ENCODE measurements at regions not wholly inside any gene's neighbourhood (a gene's known extent, or its start where the extent isn't known, plus 50 kb on each side); places are given as distances from the start of the nearest gene placed in this dataset.
"Not testable (repeated sequence)": the region's sequence is repeated elsewhere in the genome, so short reads cannot be mapped to it uniquely, and the experiment has no call there.

DNA sequence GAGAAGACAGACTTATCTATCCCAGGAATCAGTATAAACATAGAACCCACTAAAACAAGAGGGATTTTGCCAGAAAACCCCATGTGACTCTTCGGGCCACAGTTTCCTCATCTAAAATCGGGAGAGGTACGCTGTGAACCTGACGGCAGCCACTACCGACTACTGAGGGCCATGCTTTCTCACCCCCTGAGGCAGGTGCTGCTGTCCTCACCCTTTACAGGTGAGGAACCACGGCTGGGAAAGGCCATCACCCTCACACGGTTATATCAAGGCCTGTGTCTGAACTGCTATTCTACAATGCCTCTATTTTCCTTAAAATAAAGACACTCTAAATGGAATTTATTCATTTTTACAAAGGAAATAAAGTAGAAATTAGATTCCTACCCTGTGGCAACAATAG lies 73.4 kb upstream of the TNK2 start:
- H3K36me3 ChIP-seq (replicated peaks in 1 of 2) = peaks cover 0 to 39% of the 10 kb centered on the region in 2 donors
- H3K27ac ChIP-seq; intact Hi-C loops (cut with DNase I); H3K4me1 ChIP-seq (replicated peaks in 1 of 2); H3K4me3 ChIP-seq; H3K9me3 ChIP-seq (replicated peaks in 1 of 3); H3K27me3 ChIP-seq: not testable (repeated sequence)
- peak in 1 of 7 donors; percentile 20 for DNase-seq
- WGBS, 4 donors = 77 to 90% (median 78%) methylated on average over 6 to 7 of the region's 7 CpGs; no CpG with 5 or more reads in 1 of the 4 donors

- intact Hi-C loops (cut with DNase I); H3K4me3 ChIP-seq; H3K27ac ChIP-seq; H3K9me3 ChIP-seq (replicated peaks in 1 of 3); H3K4me1 ChIP-seq (replicated peaks in 1 of 2); H3K27me3 ChIP-seq: not testable (repeated sequence)
- H3K36me3 ChIP-seq (replicated peaks in 1 of 2) = peaks cover 0 to 51% of the 10 kb centered on the region in 2 donors
- WGBS, 4 donors = 89 to 99% (median 99%) methylated on average over 6 to 10 of the region's 10 CpGs; no CpG with 5 or more reads in 1 of the 4 donors
- peak in 1 of 7 donors; percentile 33 for DNase-seq
These were observed 71.5 kb upstream of the TNK2 start for GRCh38 chr3:195979877-195980276.

- H3K27me3 ChIP-seq; H3K4me3 ChIP-seq; intact Hi-C loops (cut with DNase I); H3K27ac ChIP-seq; H3K9me3 ChIP-seq (replicated peaks in 1 of 3); H3K4me1 ChIP-seq (replicated peaks in 1 of 2): not testable (repeated sequence)
- peaks cover 0 to 55% of the 10 kb centered on the region in 2 donors for H3K36me3 ChIP-seq (replicated peaks in 1 of 2)
- 80 to 94% (median 93%) methylated on average over 1 to 9 of the region's 11 CpGs; no CpG with 5 or more reads in 1 of the 4 donors for WGBS, 4 donors
- DNase-seq = peak in 1 of 7 donors; percentile 20
These were observed 70.2 kb upstream of the TNK2 start for GRCh38 chr3:195978585-195978984.

DNA sequence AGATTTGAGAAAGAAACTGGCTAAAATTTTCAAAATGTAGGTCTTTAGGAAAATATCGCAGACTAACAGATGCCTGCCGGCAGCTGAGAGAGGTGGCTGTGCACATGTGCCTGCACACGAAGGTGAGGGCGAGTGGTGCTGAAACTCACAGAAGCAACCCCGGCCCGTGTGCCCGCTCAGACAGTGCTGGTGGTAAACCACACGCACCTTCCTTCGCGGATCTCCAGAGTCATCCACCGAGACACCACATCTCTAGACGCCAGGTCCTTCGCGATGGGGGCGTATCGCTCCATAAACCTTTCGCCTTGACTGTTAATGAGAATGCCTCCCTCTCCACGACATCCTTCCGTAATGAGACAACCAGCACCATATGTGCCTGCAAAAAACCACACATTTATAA lies 68.5 kb upstream of the TNK2 start:
- H3K4me1 ChIP-seq (replicated peaks in 1 of 2); H3K9me3 ChIP-seq (replicated peaks in 1 of 3); DNase-seq; intact Hi-C loops (cut with DNase I); H3K4me3 ChIP-seq; H3K27ac ChIP-seq; H3K27me3 ChIP-seq: not testable (repeated sequence)
- peaks cover 0 to 56% of the 10 kb centered on the region in 2 donors for H3K36me3 ChIP-seq (replicated peaks in 1 of 2)
- 91 to 98% (median 95%) methylated on average over 5 to 10 of the region's 19 CpGs; no CpG with 5 or more reads in 1 of the 4 donors for WGBS, 4 donors

DNA sequence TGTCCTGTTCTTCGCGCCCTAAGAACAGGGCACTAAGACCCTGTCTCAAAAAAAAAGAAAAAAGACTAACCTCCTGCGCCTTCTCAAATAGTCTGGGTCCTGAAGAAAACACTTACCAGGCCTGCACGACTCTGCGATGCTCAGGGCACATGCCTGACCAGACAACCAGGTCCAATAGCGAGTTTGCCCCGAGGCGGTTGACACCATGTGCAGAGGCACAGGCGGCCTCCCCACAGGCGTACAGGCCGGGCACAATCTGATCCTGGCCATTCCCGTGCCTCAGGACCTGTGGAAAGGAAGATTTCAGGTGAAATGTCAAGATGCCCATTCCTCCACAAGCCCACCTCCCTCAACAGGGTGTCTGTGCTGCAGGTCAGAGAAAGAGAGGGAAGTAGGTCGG lies 65.9 kb upstream of the TNK2 start:
- H3K4me1 ChIP-seq (replicated peaks in 1 of 2); H3K9me3 ChIP-seq (replicated peaks in 1 of 3); H3K4me3 ChIP-seq; H3K27ac ChIP-seq; intact Hi-C loops (cut with DNase I); H3K27me3 ChIP-seq: not testable (repeated sequence)
- H3K36me3 ChIP-seq (replicated peaks in 1 of 2) = peaks cover 0 to 68% of the 10 kb centered on the region in 2 donors
- WGBS, 4 donors = 92 to 95% (median 93%) methylated on average over 10 to 13 of the region's 13 CpGs; no CpG with 5 or more reads in 1 of the 4 donors
- peak in 1 of 7 donors; percentile 48 for DNase-seq

GRCh38 chr3:195970873-195971272 lies 62.5 kb upstream of the TNK2 start:
- WGBS, 4 donors = 80 to 88% (median 85%) methylated on average over 6 to 9 of the region's 9 CpGs
- intact Hi-C loops (cut with DNase I); H3K4me3 ChIP-seq; H3K27me3 ChIP-seq; H3K4me1 ChIP-seq (replicated peaks in 1 of 2); H3K9me3 ChIP-seq (replicated peaks in 1 of 3); H3K27ac ChIP-seq; DNase-seq: not testable (repeated sequence)
- H3K36me3 ChIP-seq (replicated peaks in 1 of 2) = peaks cover 0 to 60% of the 10 kb centered on the region in 2 donors

- H3K27ac ChIP-seq; H3K27me3 ChIP-seq; H3K9me3 ChIP-seq (replicated peaks in 1 of 3); H3K4me1 ChIP-seq (replicated peaks in 1 of 2); intact Hi-C loops (cut with DNase I); H3K4me3 ChIP-seq: not testable (repeated sequence)
- 88 to 94% (median 91%) methylated on average over 7 to 21 of the region's 22 CpGs for WGBS, 4 donors
- peaks cover 0 to 59% of the 10 kb centered on the region in 2 donors for H3K36me3 ChIP-seq (replicated peaks in 1 of 2)
- DNase-seq = peak in 1 of 7 donors; percentile 48
These were observed 61.8 kb upstream of the TNK2 start for GRCh38 chr3:195969838-195970776.

- peak in 1 of 7 donors; percentile 27 for DNase-seq
- H3K9me3 ChIP-seq (replicated peaks in 1 of 3); intact Hi-C loops (cut with DNase I); H3K4me1 ChIP-seq (replicated peaks in 1 of 2); H3K27me3 ChIP-seq; H3K4me3 ChIP-seq; H3K27ac ChIP-seq: not testable (repeated sequence)
- 88 to 93% (median 90%) methylated on average over 4 to 9 of the region's 9 CpGs for WGBS, 4 donors
- H3K36me3 ChIP-seq (replicated peaks in 1 of 2) = peaks cover 0 to 58% of the 10 kb centered on the region in 2 donors
These were observed 61.0 kb upstream of the TNK2 start for GRCh38 chr3:195969341-195969740.

- H3K27me3 ChIP-seq; intact Hi-C loops (cut with DNase I); H3K27ac ChIP-seq; H3K4me1 ChIP-seq (replicated peaks in 1 of 2); H3K4me3 ChIP-seq; H3K9me3 ChIP-seq (replicated peaks in 1 of 3): not testable (repeated sequence)
- peaks cover 0 to 51% of the 10 kb centered on the region in 2 donors for H3K36me3 ChIP-seq (replicated peaks in 1 of 2)
- 94 to 100% (median 95%) methylated on average over 2 to 8 of the region's 10 CpGs; no CpG with 5 or more reads in 1 of the 4 donors for WGBS, 4 donors
- DNase-seq = peak in 1 of 7 donors; percentile 41
These were observed 59.8 kb upstream of the TNK2 start for GRCh38 chr3:195968104-195968503.

GRCh38 chr3:195967387-195967720 lies 59.0 kb upstream of the TNK2 start:
- H3K9me3 ChIP-seq (replicated peaks in 1 of 3); H3K4me3 ChIP-seq; intact Hi-C loops (cut with DNase I); H3K27ac ChIP-seq; H3K4me1 ChIP-seq (replicated peaks in 1 of 2); DNase-seq; H3K27me3 ChIP-seq: not testable (repeated sequence)
- WGBS, 4 donors = no CpG with 5 or more reads among the region's 16 CpGs
- peaks cover 0 to 56% of the 10 kb centered on the region in 2 donors for H3K36me3 ChIP-seq (replicated peaks in 1 of 2)
